Stimulated activated naive CD8-positive, alpha-beta T cell treated with anti-CD3 and anti-CD28 coated beads, Interleukin-15, Interleukin-2, amounts not matched to agents 100 ng/mL and 50 ng/mL, for 24 hours (primary cell): ENCODE measurements at regions not wholly inside any gene's neighbourhood (a gene's known extent, or its start where the extent isn't known, plus 50 kb on each side); places are given as distances from the start of the nearest gene placed in this dataset.

Experiments
- H3K27ac Mint-ChIP-seq: one replicate; pipeline ENCODE4 v1.8.0; 2021; ENCODE audit warnings: mild to moderate bottlenecking, mixed read lengths
- H3K27me3 Mint-ChIP-seq: one replicate; pipeline ENCODE4 v1.8.0; 2021; ENCODE audit warnings: mixed read lengths
- H3K36me3 Mint-ChIP-seq: one replicate; pipeline ENCODE4 v1.8.0; 2021; ENCODE audit warnings: low read depth, mixed read lengths
- H3K4me1 Mint-ChIP-seq: one replicate; pipeline ENCODE4 v1.8.0; 2021; ENCODE audit warnings: low read depth, mixed read lengths
- H3K4me3 Mint-ChIP-seq: one replicate; pipeline ENCODE4 v1.8.0; 2021; ENCODE audit warnings: mild to moderate bottlenecking, mixed read lengths
- H3K9me3 Mint-ChIP-seq: one replicate; pipeline ENCODE4 v1.8.0; 2021; ENCODE audit warnings: mixed read lengths

GRCh38 chr1:55382806-55383305 lies 167.7 kb upstream of the USP24 start:
- H3K4me3 Mint-ChIP-seq: no peak overlapping the region
- H3K4me1 Mint-ChIP-seq: peaks cover 5% of the 10 kb centered on the region
- H3K27ac Mint-ChIP-seq: no peak overlapping the region
- H3K36me3 Mint-ChIP-seq: no peaks in the 10 kb centered on the region
- no peaks in the 10 kb centered on the region for H3K27me3 Mint-ChIP-seq
- no peaks in the 10 kb centered on the region for H3K9me3 Mint-ChIP-seq

DNA sequence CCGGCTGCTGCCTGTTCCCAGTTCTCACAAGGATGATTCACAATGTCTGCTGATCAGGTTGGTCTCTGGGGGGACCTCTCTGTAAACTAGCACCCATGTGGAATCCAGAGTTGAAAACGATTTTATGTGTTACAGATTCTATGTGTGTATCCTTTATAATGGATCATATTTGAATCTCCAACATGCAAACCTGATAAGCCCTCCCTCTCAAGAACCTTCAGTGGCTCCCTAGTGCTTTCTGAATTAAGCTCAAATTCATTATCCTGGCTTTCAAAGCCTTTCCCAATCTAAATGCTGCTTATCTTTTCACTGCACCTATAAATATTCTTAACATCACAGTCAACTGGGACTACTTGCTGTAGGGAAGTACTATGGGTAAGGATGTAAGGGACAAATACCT lies 166.8 kb upstream of the USP24 start:
- Mint-ChIP-seq H3K27ac (no peak overlapping the region), H3K36me3 (no peaks in the 10 kb centered on the region), H3K4me1 (peaks cover 5% of the 10 kb centered on the region), H3K4me3 (no peak overlapping the region), H3K27me3 (peaks cover 3% of the 10 kb centered on the region), H3K9me3 (no peaks in the 10 kb centered on the region)

DNA sequence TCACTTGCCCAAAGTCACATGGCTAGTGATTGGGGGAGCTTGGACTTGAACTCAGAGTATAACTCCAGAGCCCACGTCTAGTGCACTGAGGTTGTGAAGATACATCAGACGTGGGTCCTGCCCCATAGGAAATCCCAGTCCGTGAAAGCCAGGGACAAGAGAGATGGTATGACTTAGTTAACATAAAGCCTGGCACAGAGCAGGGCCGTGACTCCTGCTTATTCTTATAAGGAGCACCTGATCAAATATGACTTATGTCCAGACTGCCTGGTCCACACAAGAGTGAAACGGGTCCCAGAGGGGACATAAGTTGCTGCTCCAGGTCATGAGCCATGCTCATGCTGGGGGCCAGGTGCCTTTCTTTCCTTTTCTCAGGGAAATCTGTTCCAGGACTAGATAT lies 166.3 kb upstream of the USP24 start:
- Mint-ChIP-seq H3K4me1 (peaks cover 5% of the 10 kb centered on the region), H3K9me3 (no peaks in the 10 kb centered on the region), H3K27me3 (peaks cover 3% of the 10 kb centered on the region), H3K27ac (no peak overlapping the region), H3K36me3 (no peaks in the 10 kb centered on the region), H3K4me3 (no peak overlapping the region)

GRCh38 chr1:55380355-55380970 lies 165.3 kb upstream of the USP24 start:
- Mint-ChIP-seq H3K36me3 (no peaks in the 10 kb centered on the region), H3K27me3 (peaks cover 3% of the 10 kb centered on the region), H3K4me1 (peaks cover 5% of the 10 kb centered on the region), H3K27ac (no peak overlapping the region), H3K4me3 (no peak overlapping the region), H3K9me3 (no peaks in the 10 kb centered on the region)

DNA sequence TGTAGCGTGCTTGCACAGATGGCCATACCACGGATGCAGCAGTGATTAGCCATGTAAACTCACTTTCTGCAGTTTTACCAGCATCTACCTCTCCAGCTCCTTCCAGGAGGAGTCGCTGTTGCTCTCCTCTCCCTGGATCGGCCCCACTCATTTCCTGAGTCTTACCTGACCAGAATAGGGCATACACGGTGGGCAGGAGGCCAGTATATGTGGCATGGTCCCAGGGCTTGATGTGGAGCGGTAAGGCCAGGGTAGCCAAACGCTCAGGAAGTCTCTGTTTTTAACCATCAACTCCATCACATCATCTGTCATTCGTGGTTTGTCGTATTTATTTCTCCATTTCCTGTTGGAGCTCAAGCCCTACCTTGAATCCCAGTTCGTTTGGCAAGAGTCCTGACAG lies 163.4 kb upstream of the USP24 start:
- H3K27ac Mint-ChIP-seq: no peak overlapping the region

DNA sequence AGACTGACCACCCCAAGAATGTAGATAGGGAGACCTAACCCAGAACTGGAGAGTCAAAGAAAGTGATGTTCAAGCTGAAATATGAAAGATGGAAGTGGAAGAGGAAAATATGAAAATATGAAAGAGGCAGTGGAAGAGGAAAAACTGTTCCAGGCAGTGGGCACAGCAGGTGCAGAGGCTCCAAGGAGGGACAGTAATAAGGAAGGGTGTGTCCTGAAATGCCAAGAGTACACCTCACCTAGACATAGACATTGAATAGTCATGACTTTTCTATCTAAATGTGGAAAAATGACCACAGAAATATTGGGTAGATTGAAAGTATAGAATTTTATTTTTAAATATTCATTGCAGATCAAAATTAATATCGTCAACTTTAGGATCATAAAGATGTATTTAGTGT lies 161.7 kb upstream of the USP24 start:
- no peak overlapping the region for H3K27ac Mint-ChIP-seq
- no peaks in the 10 kb centered on the region for H3K36me3 Mint-ChIP-seq
- H3K27me3 Mint-ChIP-seq: peaks cover 3% of the 10 kb centered on the region
- no peak overlapping the region for H3K4me3 Mint-ChIP-seq
- H3K4me1 Mint-ChIP-seq: peaks cover 5% of the 10 kb centered on the region
- no peaks in the 10 kb centered on the region for H3K9me3 Mint-ChIP-seq

More for the DNA sequence above, 163.4 kb upstream of the USP24 start:
- H3K36me3 Mint-ChIP-seq: no peaks in the 10 kb centered on the region
- H3K4me1 Mint-ChIP-seq: peaks cover 5% of the 10 kb centered on the region
- H3K27me3 Mint-ChIP-seq: peaks cover 3% of the 10 kb centered on the region
- no peaks in the 10 kb centered on the region for H3K9me3 Mint-ChIP-seq
- no peak overlapping the region for H3K4me3 Mint-ChIP-seq

DNA sequence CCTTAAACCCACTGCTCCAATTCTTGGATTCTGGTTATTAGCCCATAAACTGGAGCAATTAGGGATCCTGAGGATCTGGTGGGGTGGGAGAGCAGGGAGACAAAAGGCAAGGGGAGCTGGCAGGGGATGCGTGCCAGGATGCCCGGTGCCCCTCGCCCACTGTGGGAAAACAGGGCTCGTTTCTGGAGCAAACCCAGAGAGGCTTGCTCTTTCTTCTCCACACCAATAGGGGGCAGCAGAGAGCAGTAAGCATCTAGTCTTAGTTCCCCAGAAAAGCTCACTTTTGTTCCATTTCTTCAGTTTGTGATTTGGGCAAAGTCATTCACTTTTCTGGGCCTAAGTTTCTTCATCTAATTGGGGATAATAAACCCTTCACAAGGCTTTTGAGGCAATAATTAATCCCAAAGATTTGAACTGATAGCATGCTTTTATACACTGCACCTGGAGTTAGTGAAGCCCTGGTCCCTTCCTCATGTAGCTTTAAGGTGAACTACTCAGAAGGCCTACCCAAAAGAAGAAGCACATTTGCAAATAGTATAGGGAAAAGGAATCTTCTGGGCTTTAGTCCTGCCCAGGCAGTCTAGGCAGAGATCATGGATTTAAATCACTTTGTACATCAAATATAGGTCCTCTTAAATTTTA lies 160.6 kb upstream of the USP24 start:
- H3K4me1 Mint-ChIP-seq: peaks cover 5% of the 10 kb centered on the region
- H3K27ac Mint-ChIP-seq: no peak overlapping the region
- no peaks in the 10 kb centered on the region for H3K36me3 Mint-ChIP-seq
- no peaks in the 10 kb centered on the region for H3K9me3 Mint-ChIP-seq
- H3K27me3 Mint-ChIP-seq: peaks cover 3% of the 10 kb centered on the region
- H3K4me3 Mint-ChIP-seq: no peak overlapping the region

DNA sequence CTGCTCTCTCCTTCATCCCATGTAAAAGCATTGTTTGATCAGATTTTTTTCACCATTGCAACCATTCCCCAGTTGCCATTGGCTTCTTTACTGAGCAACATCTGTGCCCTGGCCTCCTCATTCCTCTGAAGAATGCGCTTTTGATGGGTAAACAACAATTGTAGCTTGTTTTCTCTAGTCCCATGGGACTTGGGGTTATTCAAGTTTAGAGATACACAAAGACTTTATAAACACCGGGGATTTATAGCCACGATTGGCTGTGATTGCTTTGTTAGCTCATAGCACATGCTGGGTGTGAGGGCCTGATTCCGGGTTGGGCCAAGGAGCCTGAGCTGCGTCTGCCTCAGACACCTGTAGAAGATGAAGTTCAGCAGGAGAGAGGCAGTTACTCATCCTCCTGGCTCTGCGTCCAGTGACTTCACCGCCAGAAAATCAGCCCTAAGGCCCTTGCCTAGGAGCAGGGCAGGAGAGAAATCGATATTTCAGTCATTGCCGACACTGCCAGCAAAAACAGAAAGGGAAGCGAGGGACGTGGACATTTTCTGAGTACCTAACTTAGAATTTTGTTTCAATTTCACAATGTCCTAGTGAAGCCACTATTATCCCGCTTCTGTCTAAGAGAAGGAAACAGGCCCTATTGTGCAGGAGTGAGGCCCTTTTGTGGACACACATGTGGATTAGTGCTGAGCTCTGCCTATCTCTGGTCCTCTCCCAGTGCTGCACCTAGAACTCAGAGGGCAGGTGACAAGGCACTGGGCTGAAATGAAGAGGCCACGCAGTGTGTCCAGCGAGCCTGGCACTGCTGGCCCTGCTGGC lies 159.8 kb upstream of the USP24 start:
- H3K9me3 Mint-ChIP-seq: no peaks in the 10 kb centered on the region
- H3K4me1 Mint-ChIP-seq: peaks cover 5% of the 10 kb centered on the region
- H3K4me3 Mint-ChIP-seq: no peak overlapping the region
- peaks cover 3% of the 10 kb centered on the region for H3K27me3 Mint-ChIP-seq
- H3K36me3 Mint-ChIP-seq: no peaks in the 10 kb centered on the region
- no peak overlapping the region for H3K27ac Mint-ChIP-seq

- Mint-ChIP-seq H3K4me3 (no peak overlapping the region), H3K27ac (no peak overlapping the region), H3K9me3 (no peaks in the 10 kb centered on the region), H3K4me1 (peaks cover 5% of the 10 kb centered on the region), H3K36me3 (no peaks in the 10 kb centered on the region), H3K27me3 (peaks cover 7% of the 10 kb centered on the region)
Observed at GRCh38 chr1:55374216-55374615, 159.1 kb upstream of the USP24 start.

- Mint-ChIP-seq H3K4me3 (no peak overlapping the region), H3K27me3 (peaks cover 4% of the 10 kb centered on the region), H3K9me3 (no peaks in the 10 kb centered on the region), H3K4me1 (no peaks in the 10 kb centered on the region), H3K27ac (no peak overlapping the region), H3K36me3 (no peaks in the 10 kb centered on the region)
Observed at GRCh38 chr1:55369474-55369873, 154.3 kb upstream of the USP24 start.

GRCh38 chr1:55368698-55369097 lies 153.5 kb upstream of the USP24 start:
- no peaks in the 10 kb centered on the region for H3K4me1 Mint-ChIP-seq
- peaks cover 11% of the 10 kb centered on the region for H3K27me3 Mint-ChIP-seq
- no peaks in the 10 kb centered on the region for H3K9me3 Mint-ChIP-seq
- no peaks in the 10 kb centered on the region for H3K36me3 Mint-ChIP-seq
- H3K27ac Mint-ChIP-seq: no peak overlapping the region
- no peak overlapping the region for H3K4me3 Mint-ChIP-seq

- no peaks in the 10 kb centered on the region for H3K36me3 Mint-ChIP-seq
- no peak overlapping the region for H3K27ac Mint-ChIP-seq
- H3K4me3 Mint-ChIP-seq: no peak overlapping the region
- no peaks in the 10 kb centered on the region for H3K9me3 Mint-ChIP-seq
- peaks cover 10% of the 10 kb centered on the region for H3K4me1 Mint-ChIP-seq
- H3K27me3 Mint-ChIP-seq: peaks cover 12% of the 10 kb centered on the region
Observed at GRCh38 chr1:55367273-55367672, 152.1 kb upstream of the USP24 start.

DNA sequence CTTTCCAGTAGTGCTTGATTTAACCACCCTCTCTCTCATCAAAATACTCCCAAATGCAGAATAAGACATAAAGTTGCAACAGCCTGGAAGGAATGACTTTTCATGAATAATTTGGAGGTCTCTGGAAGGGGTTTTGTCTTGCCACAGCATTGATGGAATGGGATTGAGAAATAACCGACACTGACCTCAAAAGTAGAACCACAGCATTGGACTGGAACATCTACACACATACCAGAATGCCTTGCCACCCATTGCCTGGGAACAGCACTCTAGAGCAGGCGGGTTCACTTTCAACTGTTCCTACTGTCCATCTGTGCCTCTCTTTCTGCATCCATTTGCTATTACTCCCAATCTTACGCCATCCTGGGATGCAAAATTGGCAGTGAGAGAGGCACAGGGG lies 149.1 kb upstream of the USP24 start:
- Mint-ChIP-seq H3K27ac (no peak overlapping the region), H3K27me3 (peaks cover 13% of the 10 kb centered on the region), H3K4me1 (peaks cover 10% of the 10 kb centered on the region), H3K9me3 (no peaks in the 10 kb centered on the region), H3K4me3 (no peak overlapping the region), H3K36me3 (no peaks in the 10 kb centered on the region)

GRCh38 chr1:55363268-55363667 lies 148.1 kb upstream of the USP24 start:
- no peaks in the 10 kb centered on the region for H3K36me3 Mint-ChIP-seq
- peaks cover 10% of the 10 kb centered on the region for H3K4me1 Mint-ChIP-seq
- no peaks in the 10 kb centered on the region for H3K9me3 Mint-ChIP-seq
- H3K27ac Mint-ChIP-seq: no peak overlapping the region
- H3K4me3 Mint-ChIP-seq: no peak overlapping the region
- H3K27me3 Mint-ChIP-seq: peaks cover 16% of the 10 kb centered on the region

DNA sequence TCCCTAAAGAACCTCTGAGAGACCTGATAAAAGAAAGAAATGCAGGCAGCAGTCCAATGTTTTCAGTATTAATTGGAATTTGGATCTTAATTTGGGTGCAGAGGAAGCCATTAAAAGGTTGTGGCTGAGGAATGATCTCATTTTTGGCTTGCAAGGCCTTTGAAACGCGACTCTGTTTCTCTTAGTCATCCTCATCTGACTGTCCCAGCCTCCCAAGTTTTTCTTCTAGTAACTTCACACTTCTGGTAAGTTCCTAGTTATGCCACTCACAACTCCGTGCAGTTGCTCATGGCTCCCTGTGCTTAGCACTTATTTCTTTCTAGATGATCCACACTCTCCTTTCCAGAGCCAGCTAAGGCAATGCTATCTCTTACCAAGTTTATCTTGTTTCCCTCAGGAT lies 147.4 kb upstream of the USP24 start:
- Mint-ChIP-seq H3K4me3 (no peak overlapping the region), H3K27ac (no peak overlapping the region), H3K9me3 (no peaks in the 10 kb centered on the region)

More for the DNA sequence above, 147.4 kb upstream of the USP24 start:
- Mint-ChIP-seq H3K27me3 (peaks cover 18% of the 10 kb centered on the region), H3K36me3 (no peaks in the 10 kb centered on the region), H3K4me1 (peaks cover 10% of the 10 kb centered on the region)
